ENCODE measurements at regions not wholly inside any gene's neighbourhood (a gene's known extent, or its start where the extent isn't known, plus 50 kb on each side); places are given as distances from the start of the nearest gene placed in this dataset.

- no peak for DNase-seq (ENCODE audit: low read depth)
These were observed 94.9 kb upstream of the CADM1 start for GRCh38 chr11:115599125-115599524.

GRCh38 chr11:115598257-115598901, 94.2 kb upstream of the CADM1 start:
- no peak for DNase-seq (ENCODE audit: low read depth)
- TF ChIP-seq CTCF (conservative IDR thresholded peaks at IDR 0.05; ENCODE audit: control insufficient read depth, insufficient read depth, low read depth, low read length) = no peak
- H3K4me3 ChIP-seq (ENCODE audit: control insufficient read depth, low read depth, low read length) = no peak overlapping the region

More at GRCh38 chr11:115599125-115599524, 94.9 kb upstream of the CADM1 start:
- no peak overlapping the region for H3K4me3 ChIP-seq (ENCODE audit: control insufficient read depth, low read depth, low read length)
- TF ChIP-seq CTCF (conservative IDR thresholded peaks at IDR 0.05; ENCODE audit: control insufficient read depth, insufficient read depth, low read depth, low read length) = no peak

- no peak for DNase-seq (ENCODE audit: low read depth)
- H3K4me3 ChIP-seq (ENCODE audit: control insufficient read depth, low read depth, low read length) = no peak overlapping the region
- no peak for TF ChIP-seq CTCF (conservative IDR thresholded peaks at IDR 0.05; ENCODE audit: control insufficient read depth, insufficient read depth, low read depth, low read length)
These were observed 87.2 kb upstream of the CADM1 start for GRCh38 chr11:115591380-115591779.

GRCh38 chr11:115590254-115590653, 86.0 kb upstream of the CADM1 start:
- no peak for DNase-seq (ENCODE audit: low read depth)
- TF ChIP-seq CTCF (conservative IDR thresholded peaks at IDR 0.05; ENCODE audit: control insufficient read depth, insufficient read depth, low read depth, low read length) = no peak
- no peak overlapping the region for H3K4me3 ChIP-seq (ENCODE audit: control insufficient read depth, low read depth, low read length)

- DNase-seq (ENCODE audit: low read depth) = no peak
- H3K4me3 ChIP-seq (ENCODE audit: control insufficient read depth, low read depth, low read length) = no peak overlapping the region
- TF ChIP-seq CTCF (conservative IDR thresholded peaks at IDR 0.05; ENCODE audit: control insufficient read depth, insufficient read depth, low read depth, low read length) = no peak
These were observed 83.6 kb upstream of the CADM1 start for GRCh38 chr11:115587718-115588342.

GRCh38 chr11:115585361-115586024, 81.3 kb upstream of the CADM1 start:
- TF ChIP-seq CTCF (conservative IDR thresholded peaks at IDR 0.05; ENCODE audit: control insufficient read depth, insufficient read depth, low read depth, low read length) = no peak
- DNase-seq (ENCODE audit: low read depth) = no peak
- H3K4me3 ChIP-seq (ENCODE audit: control insufficient read depth, low read depth, low read length) = no peak overlapping the region

Measured in fibroblast of mammary gland (primary cell).